Mucosa of descending colon (tissue), 3 donors: ENCODE measurements at regions not wholly inside any gene's neighbourhood (a gene's known extent, or its start where the extent isn't known, plus 50 kb on each side); places are given as distances from the start of the nearest gene placed in this dataset.

Experiments used
- ATAC-seq: fragments of 200-7000 bp; cut with Tn5 transposase; one replicate; pipeline ENCODE4 v1.9.1; 2020; ENCODE audit warnings: mild to moderate bottlenecking, moderate library complexity
- DNase-seq, 3 donors: peaks; one replicate each; pipeline ENCODE4 v3.0.0-alpha.2; 2020
- H3K36me3 ChIP-seq: fragments of 200-600 bp; one replicate; pipeline ENCODE4 v1.8.0; 2021; ENCODE audit warnings: low read depth, mild to moderate bottlenecking
- H3K4me1 ChIP-seq: fragments of 200-600 bp; one replicate; pipeline ENCODE4 v1.8.0; 2021; ENCODE audit warnings: low read depth, mild to moderate bottlenecking
- H3K4me3 ChIP-seq: fragments of 200-600 bp; one replicate; pipeline ENCODE4 v1.8.0; 2021; ENCODE audit warnings: mild to moderate bottlenecking
- H3K9me3 ChIP-seq: fragments of 200-600 bp; one replicate; pipeline ENCODE4 v1.8.0; 2021; ENCODE audit warnings: mild to moderate bottlenecking
- CTCF ChIP-seq: fragments of 200-600 bp; IDR thresholded peaks from one replicate; pipeline ENCODE4 v1.8.0; 2022; ENCODE audit warnings: antibody characterized with exemption, mild to moderate bottlenecking
- intact Hi-C, 2 donors: fragments of 100-400 bp; cut with DNase I in 1 of 2; cut with micrococcal nuclease in 1 of 2; formaldehyde crosslinking; loops; one replicate each; pipeline versions ENCODE4 v1.11.0 to v1.11.1; 2022; cut with DNase I, micrococcal nuclease
- donor health status: DM: no; HTN: no; CAD: no; lungs with moderate emphysema.
- donor health status: DM: no; HTN: no; CAD: no.
- donor health status: DM: no; HTN: yes; CAD: no.

GRCh38 chr7:21374134-21374533 lies 53.7 kb upstream of the SP4 start:
- H3K36me3 ChIP-seq, result no peaks in the 10 kb centered on the region
- TF ChIP-seq CTCF, result no peak
- intact Hi-C loops, result no loop called here
- no peaks in the 10 kb centered on the region for H3K4me1 ChIP-seq
- H3K4me3 ChIP-seq, result no peak overlapping the region
- ATAC-seq (no peak), DNase-seq (no peak)
- H3K9me3 ChIP-seq, result peaks cover 4% of the 10 kb centered on the region

- no peak for TF ChIP-seq CTCF
- Histone ChIP-seq H3K9me3 (peaks cover 4% of the 10 kb centered on the region), H3K36me3 (no peaks in the 10 kb centered on the region), H3K4me1 (no peaks in the 10 kb centered on the region), H3K4me3 (no peak overlapping the region)
- ATAC-seq, result no peak
- intact Hi-C loops, result no loop called here
- DNase-seq, result no peak
Measured at GRCh38 chr7:21377545-21377944, 50.3 kb upstream of the SP4 start.
